ENCODE measurements at regions not wholly inside any gene's neighbourhood (a gene's known extent, or its start where the extent isn't known, plus 50 kb on each side); places are given as distances from the start of the nearest gene placed in this dataset.

GRCh38 chrX:122787231-122787630 lies 396.8 kb upstream of the GRIA3 start:
- no peaks in the 10 kb centered on the region for H3K27me3 ChIP-seq (ENCODE audit: control insufficient read depth, insufficient read depth, low read length)
- no peak overlapping the region for H3K4me3 ChIP-seq (ENCODE audit: low read depth, low read length)
- FAIRE-seq: no peak
- no peak for DNase-seq (ENCODE audit: low read depth)
- no peaks in the 10 kb centered on the region for H3K36me3 ChIP-seq (ENCODE audit: control insufficient read depth, insufficient read depth, low read length)
- TF ChIP-seq CTCF (IDR thresholded peaks at IDR 0.05; ENCODE audit: insufficient read depth, low read length, severe bottlenecking): no peak

GRCh38 chrX:122788216-122788615 lies 395.9 kb upstream of the GRIA3 start:
- no peak for DNase-seq (ENCODE audit: low read depth)
- no peak overlapping the region for H3K4me3 ChIP-seq (ENCODE audit: low read depth, low read length)
- H3K36me3 ChIP-seq (ENCODE audit: control insufficient read depth, insufficient read depth, low read length): no peaks in the 10 kb centered on the region
- FAIRE-seq: no peak
- TF ChIP-seq CTCF (IDR thresholded peaks at IDR 0.05; ENCODE audit: insufficient read depth, low read length, severe bottlenecking): no peak
- no peaks in the 10 kb centered on the region for H3K27me3 ChIP-seq (ENCODE audit: control insufficient read depth, insufficient read depth, low read length)

GRCh38 chrX:122790376-122791095 lies 393.5 kb upstream of the GRIA3 start:
- DNase-seq (ENCODE audit: low read depth): no peak
- FAIRE-seq: no peak
- no peak for TF ChIP-seq CTCF (IDR thresholded peaks at IDR 0.05; ENCODE audit: insufficient read depth, low read length, severe bottlenecking)
- Histone ChIP-seq H3K36me3 (ENCODE audit: control insufficient read depth, insufficient read depth, low read length) (no peaks in the 10 kb centered on the region), H3K27me3 (ENCODE audit: control insufficient read depth, insufficient read depth, low read length) (no peaks in the 10 kb centered on the region), H3K4me3 (ENCODE audit: low read depth, low read length) (no peak overlapping the region)

GRCh38 chrX:122813876-122814275 lies 370.2 kb upstream of the GRIA3 start:
- Histone ChIP-seq H3K27me3 (ENCODE audit: control insufficient read depth, insufficient read depth, low read length) (no peaks in the 10 kb centered on the region), H3K36me3 (ENCODE audit: control insufficient read depth, insufficient read depth, low read length) (no peaks in the 10 kb centered on the region), H3K4me3 (ENCODE audit: low read depth, low read length) (no peak overlapping the region)
- TF ChIP-seq CTCF (IDR thresholded peaks at IDR 0.05; ENCODE audit: insufficient read depth, low read length, severe bottlenecking): no peak
- DNase-seq (ENCODE audit: low read depth) (no peak), FAIRE-seq (no peak)

GRCh38 chrX:122816288-122816687 lies 367.8 kb upstream of the GRIA3 start:
- H3K27me3 ChIP-seq (ENCODE audit: control insufficient read depth, insufficient read depth, low read length): no peaks in the 10 kb centered on the region
- no peak for TF ChIP-seq CTCF (IDR thresholded peaks at IDR 0.05; ENCODE audit: insufficient read depth, low read length, severe bottlenecking)
- no peak for FAIRE-seq
- DNase-seq (ENCODE audit: low read depth): no peak
- H3K4me3 ChIP-seq (ENCODE audit: low read depth, low read length): no peak overlapping the region
- H3K36me3 ChIP-seq (ENCODE audit: control insufficient read depth, insufficient read depth, low read length): no peaks in the 10 kb centered on the region
